ENCODE measurements at regions not wholly inside any gene's neighbourhood (a gene's known extent, or its start where the extent isn't known, plus 50 kb on each side); places are given as distances from the start of the nearest gene placed in this dataset.

DNA sequence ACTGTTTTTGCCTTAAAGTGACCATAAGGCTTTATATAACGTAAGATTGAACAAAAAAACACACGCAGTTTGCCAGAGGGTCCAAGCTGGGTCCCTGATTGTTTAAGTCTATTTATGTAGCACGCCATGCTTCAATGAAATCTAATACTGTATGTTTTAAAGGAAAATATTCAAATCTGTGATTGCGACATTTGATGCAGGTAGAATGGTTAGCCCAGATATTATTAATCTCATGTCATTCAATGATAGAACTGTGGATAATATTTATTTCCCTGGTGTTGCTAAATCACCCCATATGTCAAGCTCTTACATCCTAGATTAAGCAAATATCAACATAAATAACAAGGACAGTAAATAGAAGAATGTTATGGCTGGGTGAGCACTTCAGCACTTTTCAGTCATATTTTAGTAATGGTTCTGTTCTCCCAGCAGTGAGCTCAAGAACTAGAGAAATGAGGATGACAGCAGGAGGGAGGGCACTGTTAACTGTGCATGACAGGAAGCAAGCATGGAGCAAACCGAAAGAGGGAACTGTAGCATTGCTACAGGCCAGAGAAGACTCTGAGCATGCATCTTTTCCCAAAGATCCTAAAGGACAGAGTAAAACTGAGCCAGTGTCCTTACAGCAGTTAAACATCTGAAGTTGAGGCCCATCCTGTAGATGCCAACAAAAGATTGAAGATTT lies 465.7 kb upstream of the MGAT4C start:
- TF ChIP-seq POLR2A (IDR thresholded peaks at IDR 0.05; ENCODE audit: low read depth, low read length) (no peak), TAF1 (IDR thresholded peaks at IDR 0.05; ENCODE audit: low read depth, low read length) (no peak), PAX5 (IDR thresholded peaks at IDR 0.05; ENCODE audit: insufficient read depth, low read length, severe bottlenecking) (no peak), POLR2AphosphoS5 (IDR thresholded peaks at IDR 0.05; ENCODE audit: low read depth, low read length) (no peak), SPI1 (IDR thresholded peaks at IDR 0.05; ENCODE audit: low read depth, low read length) (no peak)

Measured in GM12891 (cell line).